ENCODE measurements at regions not wholly inside any gene's neighbourhood (a gene's known extent, or its start where the extent isn't known, plus 50 kb on each side); places are given as distances from the start of the nearest gene placed in this dataset.

DNA sequence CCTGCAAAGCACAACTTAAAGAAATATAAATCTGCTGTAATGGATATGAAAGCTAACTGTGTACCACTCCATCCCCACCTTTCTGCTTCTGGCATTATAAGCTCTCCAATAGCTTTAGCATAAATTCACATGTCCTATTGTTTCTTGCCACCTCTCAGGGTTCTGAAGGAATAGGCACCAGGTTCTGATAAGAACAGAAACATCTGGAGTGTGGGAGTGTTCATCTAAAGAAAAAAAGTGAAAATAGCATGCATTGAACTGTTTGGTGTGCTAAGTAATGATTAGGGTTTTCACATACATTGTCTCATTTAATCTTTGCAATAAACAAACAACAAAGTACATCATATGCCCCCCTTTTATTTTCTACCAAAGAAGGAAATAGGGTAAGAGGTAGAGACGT is 72.3 kb downstream of the FAM76B start:
- TF ChIP-seq, protein P1, sequence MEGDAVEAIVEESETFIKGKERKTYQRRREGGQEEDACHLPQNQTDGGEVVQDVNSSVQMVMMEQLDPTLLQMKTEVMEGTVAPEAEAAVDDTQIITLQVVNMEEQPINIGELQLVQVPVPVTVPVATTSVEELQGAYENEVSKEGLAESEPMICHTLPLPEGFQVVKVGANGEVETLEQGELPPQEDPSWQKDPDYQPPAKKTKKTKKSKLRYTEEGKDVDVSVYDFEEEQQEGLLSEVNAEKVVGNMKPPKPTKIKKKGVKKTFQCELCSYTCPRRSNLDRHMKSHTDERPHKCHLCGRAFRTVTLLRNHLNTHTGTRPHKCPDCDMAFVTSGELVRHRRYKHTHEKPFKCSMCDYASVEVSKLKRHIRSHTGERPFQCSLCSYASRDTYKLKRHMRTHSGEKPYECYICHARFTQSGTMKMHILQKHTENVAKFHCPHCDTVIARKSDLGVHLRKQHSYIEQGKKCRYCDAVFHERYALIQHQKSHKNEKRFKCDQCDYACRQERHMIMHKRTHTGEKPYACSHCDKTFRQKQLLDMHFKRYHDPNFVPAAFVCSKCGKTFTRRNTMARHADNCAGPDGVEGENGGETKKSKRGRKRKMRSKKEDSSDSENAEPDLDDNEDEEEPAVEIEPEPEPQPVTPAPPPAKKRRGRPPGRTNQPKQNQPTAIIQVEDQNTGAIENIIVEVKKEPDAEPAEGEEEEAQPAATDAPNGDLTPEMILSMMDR (conservative IDR thresholded peaks at IDR 0.05; ENCODE audit: low read depth, low read length): no peak
- no peak for TF ChIP-seq EZH2 (IDR thresholded peaks at IDR 0.05; ENCODE audit: borderline replicate concordance, low read depth, low read length, poor library complexity, severe bottlenecking)

Measured in A673 (cell line).